Activated T-helper 1 cell treated with anti-CD3 and anti-CD28 coated beads, Interleukin-2, amount 50 U/mL, for 16 hours (primary cell): ENCODE measurements at regions not wholly inside any gene's neighbourhood (a gene's known extent, or its start where the extent isn't known, plus 50 kb on each side); places are given as distances from the start of the nearest gene placed in this dataset.

ENCODE experiments used
- DNase-seq, 2 donors: peaks; one replicate each; pipeline ENCODE4 v3.0.0-alpha.2; 2020; ENCODE audit warnings: low read depth in 1 of 2, low spot score in 1 of 2

DNA sequence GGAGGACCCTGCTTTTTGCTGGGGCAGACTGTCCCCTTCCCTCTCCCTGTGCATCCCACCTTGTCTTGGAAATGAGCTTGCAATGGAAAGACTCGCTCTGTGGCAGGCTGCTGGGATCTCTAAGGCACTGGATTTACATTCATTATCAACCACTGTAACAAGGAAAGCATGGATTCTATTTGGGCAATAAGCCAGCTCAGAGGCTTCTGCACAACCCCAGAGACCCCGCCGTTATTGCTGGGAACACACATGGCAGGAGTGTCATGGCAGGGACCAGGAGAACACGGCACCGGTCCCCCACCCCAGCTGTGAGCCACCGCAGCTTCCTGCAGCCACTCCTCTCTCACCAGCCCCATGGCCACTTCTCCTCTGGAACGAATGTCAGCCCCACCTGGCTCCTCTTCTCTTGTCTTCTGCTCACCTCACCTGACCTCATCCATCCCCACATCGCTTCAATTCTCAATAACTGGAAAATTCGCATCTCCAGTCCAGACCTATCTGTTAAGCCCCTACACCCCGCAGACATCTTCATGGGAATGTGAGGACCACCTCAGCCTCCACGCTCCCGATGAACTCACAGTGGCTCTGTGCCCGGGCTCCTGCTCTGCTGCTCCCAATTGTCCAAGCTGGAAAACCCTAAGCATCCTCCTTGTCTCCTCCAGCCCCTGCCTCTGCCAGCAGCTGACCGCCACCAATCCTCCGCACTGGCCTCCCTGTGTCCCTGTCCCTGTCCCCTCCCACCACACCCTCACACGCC, 181.5 kb downstream of the USP12 start:
- no peak for DNase-seq

DNA sequence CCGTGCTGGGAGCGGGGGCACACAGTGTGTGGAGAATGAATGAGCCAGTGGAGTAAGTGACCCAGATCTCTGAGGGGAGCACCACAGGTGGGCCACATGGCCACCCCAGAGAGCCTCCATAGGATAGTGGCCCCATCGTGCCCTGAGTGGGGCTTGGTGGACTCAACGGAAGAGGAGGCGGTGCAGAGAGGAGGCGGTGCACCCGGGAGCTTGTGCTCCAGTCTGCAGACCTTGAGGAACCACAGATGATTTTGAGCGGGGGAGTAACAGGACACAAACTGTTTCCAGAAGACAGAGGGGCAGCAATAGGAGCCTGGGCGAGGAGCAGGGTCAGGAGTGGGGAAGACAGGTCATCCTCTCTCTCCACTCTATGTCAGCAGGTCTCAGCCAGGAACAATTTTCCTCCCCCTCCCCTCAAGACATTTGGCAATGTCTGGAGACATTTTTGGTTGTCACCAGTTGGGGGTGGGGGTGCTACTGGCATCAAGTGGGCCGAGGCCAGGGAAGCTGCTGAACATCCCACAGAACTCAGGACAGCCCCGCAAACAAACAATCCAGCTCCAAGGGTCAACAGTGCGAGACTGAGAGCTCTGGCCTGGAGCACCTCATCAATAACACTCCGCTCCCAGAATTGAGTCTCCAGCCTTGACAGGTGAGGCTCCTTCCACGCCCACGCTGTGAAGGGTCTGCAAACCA, 182.2 kb downstream of the USP12 start:
- DNase-seq: no peak

DNA sequence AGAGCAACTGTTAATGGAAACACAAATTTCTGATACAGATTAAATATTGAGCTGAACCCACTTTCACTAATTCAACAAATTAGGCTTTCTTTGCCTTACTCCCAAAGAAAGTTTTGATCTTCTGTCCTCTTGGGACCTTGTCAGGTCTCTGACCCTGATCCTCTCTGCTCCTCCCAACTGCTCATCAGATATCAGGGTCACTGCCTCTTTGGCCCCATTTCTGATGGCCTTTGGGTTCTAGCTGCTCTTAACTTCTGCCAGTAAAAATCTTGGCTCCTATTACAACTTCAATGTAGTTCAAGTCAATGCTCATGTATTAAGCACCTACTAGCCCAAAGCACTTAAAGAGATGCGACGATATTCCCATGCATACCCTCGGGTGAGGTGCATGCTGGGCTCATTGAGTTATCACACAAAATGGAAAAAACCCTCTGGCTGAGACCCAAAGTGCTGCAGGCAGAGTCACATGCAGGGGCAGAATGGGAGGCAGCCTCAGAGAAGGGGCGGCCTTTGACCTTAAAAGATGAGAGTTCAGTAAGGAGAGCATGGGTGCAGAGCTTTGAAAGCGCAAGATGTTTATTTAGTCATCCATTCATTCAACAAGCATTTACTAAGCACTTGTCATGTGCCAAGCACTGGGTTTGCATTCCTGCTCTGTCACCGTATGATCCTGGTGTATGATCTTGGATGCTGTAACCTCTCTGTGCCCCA, 183.4 kb downstream of the USP12 start:
- no peak for DNase-seq

DNA sequence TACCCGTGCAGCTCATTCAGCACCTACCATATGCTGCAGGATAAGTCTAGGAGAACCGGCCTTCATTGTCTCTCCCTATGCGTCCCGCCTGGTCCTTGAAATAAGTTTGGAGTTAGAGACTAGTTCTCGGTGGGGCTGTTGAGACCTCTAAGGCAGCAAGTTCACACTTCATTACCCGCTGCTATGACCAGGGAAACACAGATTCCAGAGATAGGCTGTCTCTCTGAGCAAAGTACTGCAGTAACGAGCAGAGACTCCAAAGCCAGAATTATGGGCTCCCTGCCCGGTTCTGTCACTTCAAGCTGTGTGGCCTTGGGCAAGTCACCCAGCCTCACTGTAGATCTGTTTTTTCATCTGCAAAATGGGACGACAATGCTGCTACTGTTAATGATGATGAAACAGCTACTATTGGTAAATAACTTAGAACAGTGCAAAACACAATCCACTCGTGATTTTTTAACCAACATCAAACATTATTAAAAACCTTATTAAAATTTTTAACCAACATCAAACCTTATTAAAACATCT, 184.1 kb downstream of the USP12 start:
- DNase-seq: no peak

DNA sequence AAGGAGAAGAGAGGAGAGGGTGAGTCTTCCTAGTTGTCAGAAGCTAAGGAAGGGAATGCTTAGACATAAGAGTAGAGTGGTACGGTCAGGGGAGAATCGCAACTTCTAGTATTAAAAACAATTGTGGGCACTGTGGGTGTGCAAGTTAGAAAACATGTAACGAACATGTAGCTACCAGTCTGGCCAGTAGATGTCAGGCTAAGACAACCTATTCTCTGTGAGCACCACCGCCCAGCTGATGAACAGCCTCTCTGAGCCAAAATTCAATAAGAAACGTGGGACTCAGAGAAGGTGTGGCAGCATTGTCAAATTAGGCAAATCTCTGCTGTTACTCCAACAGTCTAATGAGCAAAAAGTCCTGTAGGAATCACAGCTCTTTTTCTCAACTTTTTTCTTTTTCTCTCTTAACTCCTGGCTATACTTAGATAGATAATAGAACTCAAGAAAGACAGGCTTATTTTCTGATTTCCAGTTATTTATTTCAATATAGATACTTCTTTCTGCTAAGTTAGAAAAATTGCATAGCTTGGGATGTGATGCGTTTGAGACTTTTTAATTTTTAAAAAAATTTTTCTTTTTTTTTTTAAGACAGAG, 186.2 kb downstream of the USP12 start:
- DNase-seq: peak in 1 of 2 donors; percentile 49

DNA sequence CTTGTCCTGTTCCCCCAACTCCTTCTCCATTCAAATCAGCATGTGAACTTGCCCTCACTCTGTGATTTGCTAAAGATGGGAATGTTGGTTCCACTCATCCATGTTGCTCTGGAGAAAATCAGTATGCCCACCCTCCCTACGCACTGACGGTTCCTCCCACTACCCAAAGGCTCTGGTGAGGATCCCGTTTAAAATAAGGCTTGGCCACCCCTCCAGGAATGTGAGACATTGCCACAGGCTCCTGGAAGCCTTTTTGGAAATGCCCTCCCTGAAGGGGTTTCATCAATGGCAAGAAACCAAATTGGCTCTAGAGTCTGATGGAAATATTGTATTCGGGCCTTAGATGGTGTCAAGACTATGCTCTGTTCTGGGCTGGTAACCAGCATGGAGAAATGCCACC, 187.3 kb downstream of the USP12 start:
- DNase-seq: no peak

DNA sequence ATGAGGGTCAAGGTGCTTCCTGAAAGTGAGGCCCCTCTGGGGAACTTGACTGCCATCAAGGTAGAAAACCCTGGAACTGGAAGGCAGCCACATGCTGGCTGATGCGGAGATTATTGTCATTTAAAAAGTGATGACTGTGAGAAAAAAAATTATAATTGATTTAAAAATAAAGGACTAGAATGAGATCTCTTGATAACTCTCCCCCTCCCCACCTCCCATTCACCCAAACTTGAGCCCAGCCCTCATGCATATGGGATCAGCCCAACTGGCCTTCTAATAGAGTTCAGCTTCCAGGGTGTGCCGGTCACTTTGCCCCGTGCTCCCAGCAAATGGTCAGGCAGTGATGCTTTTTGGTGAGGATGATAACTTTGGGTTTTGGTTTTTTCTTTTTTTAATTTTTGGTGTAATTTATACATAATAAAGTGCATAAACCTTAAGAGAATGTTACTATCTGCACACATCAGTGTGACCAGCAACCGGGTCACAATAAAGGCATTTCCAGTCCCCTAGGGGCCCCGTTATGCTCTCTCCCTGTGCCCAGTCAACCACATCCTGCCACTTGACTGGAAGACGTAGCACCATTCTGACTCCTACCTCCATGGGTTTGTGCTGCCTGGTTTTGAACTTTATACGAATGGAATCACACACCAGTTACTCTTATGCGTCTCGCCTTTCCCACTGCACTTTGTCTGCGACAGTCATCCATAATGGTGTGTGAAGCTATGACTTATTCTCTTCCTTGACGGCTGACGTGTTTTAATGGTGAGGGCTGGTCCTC, 187.9 kb downstream of the USP12 start:
- no peak for DNase-seq

DNA sequence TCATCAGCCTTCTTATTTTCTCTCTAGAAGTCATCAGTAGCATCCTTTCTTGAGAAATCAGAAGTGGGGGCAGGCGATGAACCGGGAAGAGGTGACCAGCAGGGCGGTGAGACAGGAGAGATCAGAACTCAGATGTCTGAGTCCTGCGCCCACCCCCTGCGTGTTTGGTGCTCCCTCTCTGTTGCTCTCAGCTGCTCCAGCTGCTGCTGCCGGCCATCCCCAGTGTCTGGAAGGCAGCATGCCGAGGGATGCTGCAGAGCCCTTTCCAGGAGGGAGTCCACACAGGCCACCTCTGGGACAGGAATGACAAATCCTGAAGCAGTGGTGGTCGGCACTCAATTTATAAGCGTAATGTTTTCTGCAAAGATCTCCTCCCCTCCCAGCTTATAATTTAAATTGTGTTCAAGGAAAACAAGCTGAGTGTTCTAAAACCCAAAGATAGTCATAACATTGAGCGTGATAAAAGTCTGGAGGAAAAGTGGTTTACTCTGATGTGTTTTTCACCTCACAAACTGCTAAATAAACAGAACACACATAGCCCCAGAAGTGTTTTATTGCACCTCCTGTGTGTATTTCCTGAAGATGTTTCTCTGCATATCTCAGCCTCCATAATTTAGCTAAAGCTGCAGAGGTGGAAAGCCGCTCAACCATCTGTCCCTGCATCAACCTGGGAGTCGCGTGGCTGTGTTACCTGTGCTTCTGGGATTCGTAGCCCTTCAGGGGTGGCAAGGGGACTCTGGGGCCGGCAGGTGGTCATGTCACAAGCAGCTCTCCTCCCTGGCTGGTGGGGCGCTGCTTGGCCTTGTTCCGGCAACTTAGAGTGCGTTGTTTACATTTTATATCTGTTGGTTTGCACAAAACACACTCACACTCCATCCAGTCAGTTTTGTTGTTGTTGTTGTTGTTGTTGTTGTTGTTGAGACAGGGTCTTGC, 191.2 kb downstream of the USP12 start:
- DNase-seq: no peak

DNA sequence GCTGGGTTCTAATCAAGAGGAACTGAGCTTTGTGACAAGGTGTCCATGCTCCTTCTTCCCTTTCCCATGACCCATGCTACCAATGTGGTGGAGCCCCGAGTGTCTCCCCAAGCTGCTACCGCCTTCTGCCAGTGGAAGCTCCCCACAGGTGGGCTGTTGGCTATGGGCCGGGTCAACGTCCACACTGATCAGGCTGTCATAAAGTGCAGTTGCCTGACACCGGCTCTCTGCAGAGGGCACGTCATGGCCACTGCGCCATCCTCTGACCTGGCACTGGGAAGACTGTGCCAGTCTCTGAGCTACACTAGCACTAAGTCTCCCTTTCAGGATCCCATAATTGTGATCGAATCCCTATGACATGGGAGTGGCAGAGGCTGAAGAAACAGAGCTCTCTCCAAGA, 192.3 kb downstream of the USP12 start:
- no peak for DNase-seq

DNA sequence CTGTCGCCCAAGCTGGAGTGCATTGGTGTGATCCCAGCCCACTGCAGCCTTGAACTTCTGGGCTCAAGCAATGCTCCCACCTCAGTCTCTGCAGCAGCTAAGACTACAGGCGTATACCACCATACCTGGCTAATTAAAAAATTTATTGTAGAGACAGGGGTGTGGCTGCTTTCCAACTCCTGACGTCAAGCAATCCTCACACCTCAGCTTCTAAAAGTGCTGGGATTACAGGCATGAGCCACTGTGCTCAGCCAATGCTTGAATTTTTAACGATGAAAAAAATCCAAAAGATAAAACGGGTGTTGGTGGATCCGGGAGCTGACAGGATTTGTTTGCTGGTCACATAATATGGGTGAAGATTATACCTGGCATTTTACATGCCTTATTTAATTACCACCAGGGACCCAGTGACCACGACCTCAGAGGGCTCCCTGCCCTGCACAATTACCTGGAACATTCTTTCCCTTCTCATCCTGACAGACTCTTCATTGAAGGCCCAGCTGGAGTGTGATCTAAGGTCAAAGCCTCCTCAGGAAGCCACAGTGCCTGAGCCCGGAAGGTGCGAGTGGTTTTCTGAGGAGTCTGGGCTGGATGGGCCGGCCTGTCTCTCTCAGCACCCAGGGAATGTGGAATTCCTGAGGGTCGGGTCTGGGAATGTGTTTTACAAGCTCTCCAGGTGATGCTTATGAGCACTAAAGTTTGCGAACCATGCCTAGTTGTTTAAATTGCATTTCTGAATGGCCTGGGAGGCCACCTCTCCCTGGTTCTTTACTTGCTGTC, 193.3 kb downstream of the USP12 start:
- DNase-seq: no peak

DNA sequence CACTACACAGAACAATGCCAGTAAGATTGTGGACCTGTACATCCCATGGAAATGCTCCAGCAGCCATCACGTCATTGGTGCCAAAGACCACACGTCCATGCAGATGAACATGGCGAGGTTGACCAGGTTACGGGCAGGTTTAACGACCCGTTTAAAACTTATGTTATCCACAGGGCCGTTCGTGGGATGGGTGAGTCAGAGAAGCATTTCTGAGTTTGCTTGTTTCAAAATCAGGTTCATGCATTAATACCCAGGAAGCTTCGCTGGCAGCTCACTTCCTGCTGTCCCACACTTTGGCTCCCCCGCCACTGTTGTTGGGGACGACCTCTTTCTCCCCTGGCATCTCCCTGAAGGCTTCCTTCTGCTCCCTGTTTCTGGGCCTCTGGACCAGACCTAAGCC, 194.1 kb downstream of the USP12 start:
- DNase-seq: no peak

DNA sequence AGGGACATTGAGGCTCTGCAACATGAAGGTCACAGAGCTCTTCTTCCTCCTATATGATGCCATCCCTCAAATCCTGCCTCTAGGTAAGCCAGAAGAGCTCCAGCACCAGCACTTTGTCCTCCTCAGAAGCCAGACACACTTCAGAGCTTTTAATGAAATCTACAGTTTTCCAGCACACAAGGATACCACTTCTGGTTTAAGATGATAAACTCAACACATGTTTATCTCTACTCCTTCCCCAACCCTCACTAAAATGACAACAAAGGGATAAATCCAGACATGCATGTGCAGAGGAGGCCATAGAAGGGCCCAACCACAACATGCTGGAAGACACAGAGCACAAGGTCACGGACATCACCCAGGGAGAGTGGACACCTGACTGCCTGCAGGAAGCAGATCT, 195.3 kb downstream of the USP12 start:
- no peak for DNase-seq

DNA sequence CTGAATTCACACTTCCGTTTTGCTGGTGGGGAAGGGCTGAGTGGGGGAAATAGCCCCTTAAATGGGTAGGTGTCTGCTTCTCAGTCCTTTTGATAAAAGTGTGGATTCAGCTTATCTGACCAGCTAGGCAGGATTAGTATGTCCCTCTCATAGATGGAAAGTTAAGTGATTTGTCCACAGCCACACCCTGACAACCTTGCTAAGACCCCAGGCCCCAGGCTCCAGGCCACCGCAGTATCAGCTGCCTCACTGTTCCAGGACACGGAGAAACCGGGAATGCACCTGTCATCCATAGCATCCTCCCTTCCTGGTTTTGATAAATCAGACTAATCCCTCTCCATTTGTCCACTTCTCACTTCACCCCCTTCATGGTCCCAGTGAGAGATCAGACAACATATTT, 197.7 kb downstream of the USP12 start:
- no peak for DNase-seq

DNA sequence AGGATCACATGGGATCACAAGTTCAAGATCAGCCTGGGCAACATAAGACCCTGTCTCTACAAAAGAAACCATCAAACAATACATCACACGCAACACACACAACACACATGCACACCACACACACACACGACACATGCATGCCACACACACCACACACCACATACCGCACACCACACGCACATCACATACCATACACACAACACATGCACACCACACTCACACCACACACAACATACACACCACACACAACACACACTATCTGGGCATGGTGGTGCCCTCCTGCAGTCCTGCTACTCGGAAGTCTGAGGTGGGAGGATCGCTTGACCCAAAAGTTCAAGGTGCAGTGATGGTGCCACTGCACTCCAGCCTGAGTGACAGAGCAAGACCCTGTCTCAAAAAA, 198.3 kb downstream of the USP12 start:
- DNase-seq: no peak

DNA sequence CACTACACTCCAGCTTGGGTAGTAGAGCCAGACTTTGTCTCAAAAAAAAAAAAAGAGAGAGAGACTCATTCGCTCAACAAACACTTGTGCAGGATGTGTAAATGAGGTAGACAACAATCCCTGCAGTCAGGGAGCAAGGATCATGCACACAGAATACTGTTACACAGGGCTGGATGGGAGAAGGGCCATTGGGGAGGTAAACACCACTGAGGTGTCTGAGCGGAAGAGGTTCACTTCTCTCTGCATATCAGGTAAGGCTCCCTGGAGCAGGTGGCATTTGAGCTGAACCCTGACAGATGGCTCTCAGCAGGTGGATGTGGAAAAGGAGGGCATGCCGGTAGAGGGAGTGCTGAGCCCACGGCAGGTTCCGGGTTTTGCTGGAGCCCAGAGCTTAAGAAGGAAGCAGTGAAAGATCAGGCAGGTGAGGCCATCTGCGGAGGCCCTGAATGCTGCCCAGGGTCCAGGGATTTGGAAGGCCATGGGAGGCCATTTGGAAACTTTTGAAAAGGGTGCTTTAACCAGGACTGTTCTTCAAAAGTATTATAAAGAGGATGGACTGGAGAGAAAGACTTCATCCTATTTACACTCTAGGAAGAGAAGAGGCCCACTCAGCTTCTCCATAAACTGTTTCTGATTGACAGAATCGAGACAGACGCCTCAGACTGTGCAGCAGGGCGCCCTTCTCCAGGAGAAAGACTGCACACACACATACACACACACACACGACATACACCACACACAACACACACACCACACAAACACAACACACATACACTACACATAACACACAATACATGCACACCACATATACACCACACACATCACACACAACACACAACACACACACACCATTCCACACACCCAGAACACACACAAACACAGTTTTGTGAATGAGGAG, 199.4 kb downstream of the USP12 start:
- DNase-seq: no peak

DNA sequence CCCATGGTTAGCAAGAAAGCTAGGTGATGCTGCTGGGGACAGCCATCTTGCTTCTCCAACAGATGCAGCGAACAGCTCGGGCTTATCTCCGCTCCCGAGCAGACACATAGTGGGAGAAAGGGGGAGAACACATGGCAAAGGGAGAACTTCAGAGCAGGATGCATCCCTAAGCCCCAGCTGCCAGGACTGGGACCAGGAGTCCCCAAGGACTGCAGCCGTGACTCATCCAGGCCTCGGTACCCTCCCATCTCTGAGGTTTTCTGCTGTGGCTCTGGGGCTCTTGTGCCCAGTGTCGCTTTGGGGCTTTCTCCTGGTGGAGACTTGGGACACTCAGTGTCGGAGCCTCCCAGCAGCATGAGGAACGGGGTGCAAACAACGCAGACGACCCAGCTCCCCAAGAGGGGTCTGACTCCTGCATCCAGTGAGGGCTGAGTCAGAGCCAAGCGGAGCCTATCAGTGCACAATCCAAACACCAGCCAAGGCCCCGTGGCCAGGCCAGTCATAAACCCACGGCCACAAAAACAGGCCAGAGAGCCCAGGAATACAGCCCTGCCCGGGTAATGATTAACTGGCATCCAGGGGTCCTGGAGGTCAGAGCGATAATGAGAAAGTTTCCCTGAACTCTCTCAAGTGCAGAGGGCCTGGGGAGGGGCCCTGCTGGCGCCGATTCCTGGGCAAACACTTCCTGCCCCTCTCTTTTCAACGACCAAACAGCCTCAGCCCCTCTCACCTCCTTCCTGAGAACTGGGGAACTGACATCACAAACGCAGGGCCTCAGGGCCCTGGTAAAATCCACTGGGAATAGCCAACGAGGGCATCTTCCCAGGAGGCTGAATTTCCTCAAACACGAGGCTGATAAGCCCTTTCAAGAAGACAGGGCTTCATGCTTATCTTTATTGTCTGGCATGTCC, 202.9 kb downstream of the USP12 start:
- no peak for DNase-seq
